ENCODE measurements at regions not wholly inside any gene's neighbourhood (a gene's known extent, or its start where the extent isn't known, plus 50 kb on each side); places are given as distances from the start of the nearest gene placed in this dataset.
"Not testable (repeated sequence)": the region's sequence is repeated elsewhere in the genome, so short reads cannot be mapped to it uniquely, and the experiment has no call there.

GRCh38 chr1:844472-845026, 79.2 kb upstream of the SAMD11 start:
- DNase-seq (ENCODE audit: low read depth) = no peak
- TF ChIP-seq CTCF (conservative IDR thresholded peaks at IDR 0.05; ENCODE audit: low read depth, low read length) = no peak
- H3K4me3 ChIP-seq (ENCODE audit: low read depth, low read length) = no peak overlapping the region

GRCh38 chr1:845641-846040, 78.1 kb upstream of the SAMD11 start:
- not testable (repeated sequence) for H3K4me3 ChIP-seq (ENCODE audit: low read depth, low read length); DNase-seq (ENCODE audit: low read depth)

GRCh38 chr1:849873-850272, 73.8 kb upstream of the SAMD11 start:
- H3K4me3 ChIP-seq (ENCODE audit: low read depth, low read length); DNase-seq (ENCODE audit: low read depth): not testable (repeated sequence)

- not testable (repeated sequence) for DNase-seq (ENCODE audit: low read depth); H3K4me3 ChIP-seq (ENCODE audit: low read depth, low read length)
- TF ChIP-seq CTCF (conservative IDR thresholded peaks at IDR 0.05; ENCODE audit: low read depth, low read length) = peak; percentile 44
These were observed 73.4 kb upstream of the SAMD11 start for GRCh38 chr1:850318-850717.

GRCh38 chr1:851398-851797, 72.3 kb upstream of the SAMD11 start:
- not testable (repeated sequence) for DNase-seq (ENCODE audit: low read depth); H3K4me3 ChIP-seq (ENCODE audit: low read depth, low read length)

GRCh38 chr1:851841-852240, 71.9 kb upstream of the SAMD11 start:
- not testable (repeated sequence) for H3K4me3 ChIP-seq (ENCODE audit: low read depth, low read length); DNase-seq (ENCODE audit: low read depth)

- DNase-seq (ENCODE audit: low read depth); H3K4me3 ChIP-seq (ENCODE audit: low read depth, low read length): not testable (repeated sequence)
These were observed 68.3 kb upstream of the SAMD11 start for GRCh38 chr1:855202-855981.

- H3K4me3 ChIP-seq (ENCODE audit: low read depth, low read length); DNase-seq (ENCODE audit: low read depth): not testable (repeated sequence)
These were observed 67.1 kb upstream of the SAMD11 start for GRCh38 chr1:856541-857057.

GRCh38 chr1:857926-858648, 65.6 kb upstream of the SAMD11 start:
- DNase-seq (ENCODE audit: low read depth); H3K4me3 ChIP-seq (ENCODE audit: low read depth, low read length): not testable (repeated sequence)
- TF ChIP-seq CTCF (conservative IDR thresholded peaks at IDR 0.05; ENCODE audit: low read depth, low read length) = peak; percentile 4

- H3K4me3 ChIP-seq (ENCODE audit: low read depth, low read length); DNase-seq (ENCODE audit: low read depth): not testable (repeated sequence)
These were observed 65.1 kb upstream of the SAMD11 start for GRCh38 chr1:858649-859041.

GRCh38 chr1:860941-861340, 62.8 kb upstream of the SAMD11 start:
- H3K4me3 ChIP-seq (ENCODE audit: low read depth, low read length) = not testable (repeated sequence)

More at GRCh38 chr1:860941-861340, 62.8 kb upstream of the SAMD11 start:
- not testable (repeated sequence) for DNase-seq (ENCODE audit: low read depth)
